ENCODE measurements at regions not wholly inside any gene's neighbourhood (a gene's known extent, or its start where the extent isn't known, plus 50 kb on each side); places are given as distances from the start of the nearest gene placed in this dataset.
A peak's percentile ranks its signal among the peaks of the same experiment; 100 is the strongest.
"Not testable (repeated sequence)": the region's sequence is repeated elsewhere in the genome, so short reads cannot be mapped to it uniquely, and the experiment has no call there.

GRCh38 chr11:87804176-87804575 is 371.1 kb downstream of the RAB38 start:
- DNase-seq = peak; percentile 4
- Histone ChIP-seq H3K4me3 (ENCODE audit: insufficient read depth, low read depth, low read length) (no peak overlapping the region), H3K36me3 (replicated peaks; ENCODE audit: control insufficient read depth, insufficient read depth, low read length) (no peaks in the 10 kb centered on the region), H3K27me3 (ENCODE audit: control insufficient read depth, insufficient read depth, low read length) (no peaks in the 10 kb centered on the region)

- no peak for DNase-seq
- no peak overlapping the region for H3K4me3 ChIP-seq (ENCODE audit: insufficient read depth, low read depth, low read length)
- H3K36me3 ChIP-seq (replicated peaks; ENCODE audit: control insufficient read depth, insufficient read depth, low read length) = no peaks in the 10 kb centered on the region
- H3K27me3 ChIP-seq (ENCODE audit: control insufficient read depth, insufficient read depth, low read length) = no peaks in the 10 kb centered on the region
Measured at GRCh38 chr11:87803748-87804147, 371.5 kb downstream of the RAB38 start.

GRCh38 chr11:87784862-87785261 is 390.4 kb downstream of the RAB38 start:
- DNase-seq; H3K4me3 ChIP-seq (ENCODE audit: insufficient read depth, low read depth, low read length); H3K36me3 ChIP-seq (replicated peaks; ENCODE audit: control insufficient read depth, insufficient read depth, low read length); H3K27me3 ChIP-seq (ENCODE audit: control insufficient read depth, insufficient read depth, low read length): not testable (repeated sequence)

- H3K27me3 ChIP-seq (ENCODE audit: control insufficient read depth, insufficient read depth, low read length) = no peaks in the 10 kb centered on the region
- no peak for DNase-seq
- H3K4me3 ChIP-seq (ENCODE audit: insufficient read depth, low read depth, low read length) = no peak overlapping the region
- no peaks in the 10 kb centered on the region for H3K36me3 ChIP-seq (replicated peaks; ENCODE audit: control insufficient read depth, insufficient read depth, low read length)
Measured at GRCh38 chr11:87780068-87780413, 395.2 kb downstream of the RAB38 start.

GRCh38 chr11:87779276-87780067 is 395.8 kb downstream of the RAB38 start:
- no peak for DNase-seq
- Histone ChIP-seq H3K4me3 (ENCODE audit: insufficient read depth, low read depth, low read length) (no peak overlapping the region), H3K27me3 (ENCODE audit: control insufficient read depth, insufficient read depth, low read length) (no peaks in the 10 kb centered on the region), H3K36me3 (replicated peaks; ENCODE audit: control insufficient read depth, insufficient read depth, low read length) (no peaks in the 10 kb centered on the region)

GRCh38 chr11:87778357-87778756 is 396.9 kb downstream of the RAB38 start:
- Histone ChIP-seq H3K36me3 (replicated peaks; ENCODE audit: control insufficient read depth, insufficient read depth, low read length) (no peaks in the 10 kb centered on the region), H3K27me3 (ENCODE audit: control insufficient read depth, insufficient read depth, low read length) (no peaks in the 10 kb centered on the region), H3K4me3 (ENCODE audit: insufficient read depth, low read depth, low read length) (no peak overlapping the region)
- no peak for DNase-seq

GRCh38 chr11:87775036-87775435 is 400.2 kb downstream of the RAB38 start:
- DNase-seq = no peak
- Histone ChIP-seq H3K27me3 (ENCODE audit: control insufficient read depth, insufficient read depth, low read length) (no peaks in the 10 kb centered on the region), H3K36me3 (replicated peaks; ENCODE audit: control insufficient read depth, insufficient read depth, low read length) (no peaks in the 10 kb centered on the region), H3K4me3 (ENCODE audit: insufficient read depth, low read depth, low read length) (no peak overlapping the region)

GRCh38 chr11:87769661-87770060 is 405.6 kb downstream of the RAB38 start:
- Histone ChIP-seq H3K36me3 (replicated peaks; ENCODE audit: control insufficient read depth, insufficient read depth, low read length) (no peaks in the 10 kb centered on the region), H3K27me3 (ENCODE audit: control insufficient read depth, insufficient read depth, low read length) (no peaks in the 10 kb centered on the region), H3K4me3 (ENCODE audit: insufficient read depth, low read depth, low read length) (no peak overlapping the region)
- DNase-seq = no peak

GRCh38 chr11:87767615-87768014 is 407.6 kb downstream of the RAB38 start:
- H3K27me3 ChIP-seq (ENCODE audit: control insufficient read depth, insufficient read depth, low read length) = no peaks in the 10 kb centered on the region
- DNase-seq = no peak
- no peaks in the 10 kb centered on the region for H3K36me3 ChIP-seq (replicated peaks; ENCODE audit: control insufficient read depth, insufficient read depth, low read length)
- no peak overlapping the region for H3K4me3 ChIP-seq (ENCODE audit: insufficient read depth, low read depth, low read length)

GRCh38 chr11:87764075-87764474 is 411.2 kb downstream of the RAB38 start:
- H3K36me3 ChIP-seq (replicated peaks; ENCODE audit: control insufficient read depth, insufficient read depth, low read length); H3K27me3 ChIP-seq (ENCODE audit: control insufficient read depth, insufficient read depth, low read length); DNase-seq; H3K4me3 ChIP-seq (ENCODE audit: insufficient read depth, low read depth, low read length): not testable (repeated sequence)

GRCh38 chr11:87754685-87755084 is 420.6 kb downstream of the RAB38 start:
- DNase-seq = no peak
- H3K27me3 ChIP-seq (ENCODE audit: control insufficient read depth, insufficient read depth, low read length) = no peaks in the 10 kb centered on the region
- H3K36me3 ChIP-seq (replicated peaks; ENCODE audit: control insufficient read depth, insufficient read depth, low read length) = no peaks in the 10 kb centered on the region
- no peak overlapping the region for H3K4me3 ChIP-seq (ENCODE audit: insufficient read depth, low read depth, low read length)

GRCh38 chr11:87753143-87753542 is 422.1 kb downstream of the RAB38 start:
- DNase-seq = no peak
- no peaks in the 10 kb centered on the region for H3K27me3 ChIP-seq (ENCODE audit: control insufficient read depth, insufficient read depth, low read length)
- no peak overlapping the region for H3K4me3 ChIP-seq (ENCODE audit: insufficient read depth, low read depth, low read length)
- no peaks in the 10 kb centered on the region for H3K36me3 ChIP-seq (replicated peaks; ENCODE audit: control insufficient read depth, insufficient read depth, low read length)

- DNase-seq = peak; percentile 24
- H3K4me3 ChIP-seq (ENCODE audit: insufficient read depth, low read depth, low read length) = no peak overlapping the region
- H3K36me3 ChIP-seq (replicated peaks; ENCODE audit: control insufficient read depth, insufficient read depth, low read length) = no peaks in the 10 kb centered on the region
- no peaks in the 10 kb centered on the region for H3K27me3 ChIP-seq (ENCODE audit: control insufficient read depth, insufficient read depth, low read length)
Measured at GRCh38 chr11:87743007-87743406, 432.2 kb downstream of the RAB38 start.

- DNase-seq = no peak
- H3K4me3 ChIP-seq (ENCODE audit: insufficient read depth, low read depth, low read length) = no peak overlapping the region
- no peaks in the 10 kb centered on the region for H3K36me3 ChIP-seq (replicated peaks; ENCODE audit: control insufficient read depth, insufficient read depth, low read length)
- no peaks in the 10 kb centered on the region for H3K27me3 ChIP-seq (ENCODE audit: control insufficient read depth, insufficient read depth, low read length)
Measured at GRCh38 chr11:87740968-87741367, 434.3 kb downstream of the RAB38 start.

GRCh38 chr11:87740451-87740850 is 434.8 kb downstream of the RAB38 start:
- no peak for DNase-seq
- Histone ChIP-seq H3K27me3 (ENCODE audit: control insufficient read depth, insufficient read depth, low read length) (no peaks in the 10 kb centered on the region), H3K36me3 (replicated peaks; ENCODE audit: control insufficient read depth, insufficient read depth, low read length) (no peaks in the 10 kb centered on the region), H3K4me3 (ENCODE audit: insufficient read depth, low read depth, low read length) (no peak overlapping the region)

- H3K4me3 ChIP-seq (ENCODE audit: insufficient read depth, low read depth, low read length) = no peak overlapping the region
- no peaks in the 10 kb centered on the region for H3K27me3 ChIP-seq (ENCODE audit: control insufficient read depth, insufficient read depth, low read length)
- H3K36me3 ChIP-seq (replicated peaks; ENCODE audit: control insufficient read depth, insufficient read depth, low read length) = no peaks in the 10 kb centered on the region
- no peak for DNase-seq
Measured at GRCh38 chr11:87739766-87740165, 435.5 kb downstream of the RAB38 start.

All from H7 (cell line).